ENCODE measurements at regions not wholly inside any gene's neighbourhood (a gene's known extent, or its start where the extent isn't known, plus 50 kb on each side); places are given as distances from the start of the nearest gene placed in this dataset.
"Not testable (repeated sequence)": the region's sequence is repeated elsewhere in the genome, so short reads cannot be mapped to it uniquely, and the experiment has no call there.

DNA sequence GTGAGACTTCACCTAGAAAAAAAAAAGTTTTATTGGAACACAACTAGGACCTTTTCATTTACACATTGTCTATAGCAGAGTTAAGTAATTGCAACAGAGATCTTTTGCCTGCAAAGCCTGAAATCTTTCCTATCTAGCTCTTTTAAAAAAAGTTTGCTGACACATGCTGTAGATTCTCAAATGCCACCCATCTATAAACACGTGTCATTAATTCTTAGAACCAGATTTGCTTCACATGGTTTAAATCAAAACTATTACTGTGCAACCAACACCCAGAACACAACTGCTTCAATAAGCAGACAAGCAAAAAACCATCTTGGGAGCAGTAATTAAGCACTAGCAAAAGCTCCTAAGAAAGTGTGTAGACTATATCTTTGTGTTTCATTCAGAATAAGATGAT is 55.0 kb downstream of the OXSM start:
- H3K27me3 Mint-ChIP-seq (ENCODE audit: low read depth) = peaks cover 23% of the 10 kb centered on the region
- no peak overlapping the region for H3K27ac Mint-ChIP-seq
- H3K36me3 Mint-ChIP-seq (ENCODE audit: low read depth) = no peaks in the 10 kb centered on the region
- intact Hi-C loops (cut with micrococcal nuclease) = loop anchor here (5.0 kb wide), 1 partner anchor 98 kb away; no protein-coding TSS in a partner anchor
- DNase-seq (ENCODE audit: low spot score) = no peak
- H3K9me3 Mint-ChIP-seq = no peaks in the 10 kb centered on the region
- H3K4me3 Mint-ChIP-seq (ENCODE audit: low read depth) = no peak overlapping the region
- H3K4me1 Mint-ChIP-seq (ENCODE audit: low read depth) = peaks cover 3% of the 10 kb centered on the region

DNA sequence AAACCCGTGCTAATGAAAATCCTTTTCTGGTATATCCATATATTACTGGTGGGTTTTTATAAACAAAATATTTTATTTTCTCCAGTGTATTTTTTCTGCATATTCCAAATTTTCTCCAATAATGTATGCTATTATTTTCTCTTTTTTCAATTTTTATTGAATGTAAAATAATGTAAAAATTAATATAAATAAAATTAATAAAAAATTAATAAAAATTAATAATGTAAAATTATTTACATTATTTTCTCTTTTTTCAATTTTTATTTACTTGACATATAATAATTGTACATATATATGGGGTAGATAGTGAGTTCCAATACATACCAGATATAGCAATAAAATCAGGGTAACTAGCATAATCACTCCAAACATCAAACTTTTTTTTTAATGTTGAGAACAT is 56.4 kb downstream of the OXSM start:
- peaks cover 6% of the 10 kb centered on the region for H3K4me1 Mint-ChIP-seq (ENCODE audit: low read depth)
- H3K9me3 Mint-ChIP-seq = no peaks in the 10 kb centered on the region
- intact Hi-C loops (cut with micrococcal nuclease) = loop anchor here (5.0 kb wide), 1 partner anchor 99 kb away; no protein-coding TSS in a partner anchor
- H3K36me3 Mint-ChIP-seq (ENCODE audit: low read depth) = no peaks in the 10 kb centered on the region
- no peak overlapping the region for H3K27ac Mint-ChIP-seq
- DNase-seq (ENCODE audit: low spot score) = no peak
- peaks cover 19% of the 10 kb centered on the region for H3K27me3 Mint-ChIP-seq (ENCODE audit: low read depth)
- no peak overlapping the region for H3K4me3 Mint-ChIP-seq (ENCODE audit: low read depth)

DNA sequence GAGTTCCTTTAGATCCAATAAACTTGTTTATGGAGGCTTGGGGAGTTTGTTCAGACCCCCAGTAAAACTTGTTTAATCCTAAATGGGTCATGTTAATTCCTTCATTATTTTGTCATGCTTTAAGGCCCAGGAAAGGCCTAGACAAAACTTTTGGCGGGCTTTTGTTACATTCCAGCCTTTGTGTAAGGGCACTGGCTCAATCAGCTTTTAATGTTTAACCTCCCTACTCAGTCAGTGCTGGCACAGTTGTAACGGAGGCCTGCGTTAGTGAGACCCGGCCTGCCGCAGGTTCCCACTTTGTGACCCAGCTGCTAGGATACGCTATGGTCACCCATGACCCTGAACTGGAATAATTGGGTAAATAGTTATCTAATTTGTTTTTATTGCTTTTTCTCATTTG is 59.2 kb downstream of the OXSM start:
- Mint-ChIP-seq H3K36me3 (ENCODE audit: low read depth) (no peaks in the 10 kb centered on the region), H3K27ac (no peak overlapping the region), H3K27me3 (ENCODE audit: low read depth) (peaks cover 5% of the 10 kb centered on the region), H3K4me1 (ENCODE audit: low read depth) (peaks cover 6% of the 10 kb centered on the region), H3K9me3 (no peaks in the 10 kb centered on the region), H3K4me3 (ENCODE audit: low read depth) (no peak overlapping the region)
- no peak for DNase-seq (ENCODE audit: low spot score)
- intact Hi-C loops (cut with micrococcal nuclease) = loop anchor here (5.0 kb wide), 1 partner anchor 102 kb away; no protein-coding TSS in a partner anchor

DNA sequence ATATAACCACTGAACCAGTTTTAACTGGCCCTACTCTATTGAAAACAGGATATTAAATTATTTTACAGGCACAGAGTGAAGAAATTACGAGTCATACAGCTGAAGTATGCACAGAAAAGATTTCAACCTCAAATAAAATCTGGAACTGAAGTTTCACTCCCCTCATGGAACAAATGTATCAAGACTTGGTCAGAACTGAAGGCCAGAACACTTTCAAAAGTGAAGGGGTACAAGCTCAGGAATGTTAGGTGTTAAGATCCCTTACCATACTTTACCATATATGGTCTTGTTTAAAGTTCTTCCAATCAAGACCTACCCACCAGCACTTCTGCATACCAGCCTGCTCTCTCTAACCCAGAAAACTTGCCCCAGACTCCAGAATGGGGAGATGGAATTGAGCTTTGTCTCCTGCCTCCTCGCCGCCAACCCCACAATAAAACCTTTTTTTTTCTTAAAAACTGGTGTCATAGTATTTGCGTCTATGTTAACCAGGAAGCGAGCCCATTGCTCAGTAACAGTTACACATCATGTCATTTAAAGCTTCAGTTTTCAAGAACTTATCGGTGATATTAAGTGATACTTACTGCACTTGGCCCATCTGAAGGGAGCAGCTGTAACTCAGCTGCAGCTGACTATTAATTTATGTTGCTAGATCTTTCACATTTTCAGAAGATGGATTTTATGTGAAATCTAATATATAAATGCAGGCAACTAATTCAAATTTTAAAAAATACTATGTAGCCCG is 59.9 kb downstream of the OXSM start:
- Mint-ChIP-seq H3K4me3 (ENCODE audit: low read depth) (no peak overlapping the region), H3K27ac (no peak overlapping the region), H3K9me3 (no peaks in the 10 kb centered on the region), H3K4me1 (ENCODE audit: low read depth) (peaks cover 9% of the 10 kb centered on the region), H3K27me3 (ENCODE audit: low read depth) (peaks cover 4% of the 10 kb centered on the region), H3K36me3 (ENCODE audit: low read depth) (no peaks in the 10 kb centered on the region)
- DNase-seq (ENCODE audit: low spot score) = no peak
- intact Hi-C loops (cut with micrococcal nuclease) = loop anchor here (5.0 kb wide), 1 partner anchor 103 kb away; no protein-coding TSS in a partner anchor

DNA sequence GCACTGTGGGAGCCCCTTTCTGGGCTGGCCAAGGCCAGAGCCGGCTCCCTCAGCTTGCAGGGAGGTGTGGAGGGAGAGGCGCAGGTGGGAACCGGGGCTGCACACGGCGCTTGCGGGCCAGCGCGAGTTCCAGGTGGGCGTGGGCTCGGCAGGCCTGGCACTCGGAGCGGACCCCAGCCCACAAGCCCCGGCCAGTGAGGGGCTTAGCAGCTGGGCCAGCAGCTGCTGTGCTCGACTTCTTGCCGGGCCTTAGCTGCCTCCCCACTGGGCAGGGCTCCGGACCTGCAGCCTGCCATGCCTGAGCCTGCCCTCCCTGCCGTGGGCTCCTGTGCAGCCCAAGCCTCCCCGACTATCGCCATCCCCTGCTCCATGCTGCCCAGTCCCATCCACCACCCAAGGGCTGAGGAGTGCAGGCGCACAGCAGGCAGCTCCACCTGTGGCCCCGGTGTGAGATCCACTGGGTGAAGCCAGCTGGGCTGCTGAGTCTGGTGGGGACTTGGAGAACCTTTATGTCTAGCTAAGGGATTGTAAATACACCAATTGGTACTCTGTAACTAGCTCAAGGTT is 61.9 kb downstream of the OXSM start:
- H3K27ac Mint-ChIP-seq; H3K27me3 Mint-ChIP-seq (ENCODE audit: low read depth); H3K36me3 Mint-ChIP-seq (ENCODE audit: low read depth); intact Hi-C loops (cut with micrococcal nuclease); H3K9me3 Mint-ChIP-seq; DNase-seq (ENCODE audit: low spot score); H3K4me3 Mint-ChIP-seq (ENCODE audit: low read depth): not testable (repeated sequence)
- peaks cover 13% of the 10 kb centered on the region for H3K4me1 Mint-ChIP-seq (ENCODE audit: low read depth)

DNA sequence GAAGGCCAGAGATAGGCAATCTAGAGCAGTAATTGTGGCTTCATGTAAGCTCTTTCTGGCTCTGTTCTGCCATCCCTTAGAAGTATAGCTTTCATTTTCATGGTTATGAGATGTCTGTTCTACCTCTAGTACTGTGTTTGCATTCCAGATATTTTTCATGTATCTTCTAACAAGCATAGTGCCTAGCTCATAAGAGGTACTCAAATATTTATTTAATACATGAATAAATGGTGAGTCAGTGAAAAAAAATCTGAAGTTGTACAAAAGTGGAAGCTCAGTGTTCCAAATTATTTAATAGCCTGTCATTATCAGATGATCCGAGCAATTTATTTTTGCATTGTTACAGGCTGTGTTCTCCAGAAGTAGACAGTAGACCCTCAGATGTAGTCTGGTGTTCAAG is 64.3 kb downstream of the OXSM start:
- Mint-ChIP-seq H3K27me3 (ENCODE audit: low read depth) (no peaks in the 10 kb centered on the region), H3K36me3 (ENCODE audit: low read depth) (no peaks in the 10 kb centered on the region), H3K4me3 (ENCODE audit: low read depth) (no peak overlapping the region), H3K27ac (no peak overlapping the region), H3K9me3 (no peaks in the 10 kb centered on the region), H3K4me1 (ENCODE audit: low read depth) (peaks cover 13% of the 10 kb centered on the region)
- intact Hi-C loops (cut with micrococcal nuclease) = no loop called here
- no peak for DNase-seq (ENCODE audit: low spot score)

DNA sequence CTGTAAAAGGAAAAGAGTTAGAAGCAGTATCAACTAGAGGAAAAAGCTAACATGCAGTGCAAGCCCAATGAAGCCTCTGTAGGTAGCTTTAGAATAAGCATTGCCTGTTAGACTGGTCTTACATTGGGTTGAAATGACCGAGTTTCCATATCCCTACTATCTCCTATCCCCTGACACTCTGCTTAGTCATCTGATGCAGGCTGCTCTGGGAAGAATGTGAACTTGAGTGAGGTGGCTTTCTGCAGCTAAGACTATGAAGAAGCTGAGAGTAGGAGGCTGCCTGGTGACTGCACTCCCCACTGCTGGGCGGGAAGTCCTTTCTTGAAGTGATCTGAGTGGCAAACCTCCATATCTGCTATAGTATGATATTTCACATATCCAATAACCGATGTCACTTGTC is 64.7 kb downstream of the OXSM start:
- intact Hi-C loops (cut with micrococcal nuclease) = loop anchor here (5.0 kb wide), 1 partner anchor 192 kb away; the partner anchor contains the start of gene TOP2B
- DNase-seq (ENCODE audit: low spot score) = no peak
- Mint-ChIP-seq H3K36me3 (ENCODE audit: low read depth) (no peaks in the 10 kb centered on the region), H3K27ac (no peak overlapping the region), H3K4me3 (ENCODE audit: low read depth) (no peak overlapping the region), H3K4me1 (ENCODE audit: low read depth) (peaks cover 12% of the 10 kb centered on the region), H3K27me3 (ENCODE audit: low read depth) (no peaks in the 10 kb centered on the region), H3K9me3 (no peaks in the 10 kb centered on the region)

DNA sequence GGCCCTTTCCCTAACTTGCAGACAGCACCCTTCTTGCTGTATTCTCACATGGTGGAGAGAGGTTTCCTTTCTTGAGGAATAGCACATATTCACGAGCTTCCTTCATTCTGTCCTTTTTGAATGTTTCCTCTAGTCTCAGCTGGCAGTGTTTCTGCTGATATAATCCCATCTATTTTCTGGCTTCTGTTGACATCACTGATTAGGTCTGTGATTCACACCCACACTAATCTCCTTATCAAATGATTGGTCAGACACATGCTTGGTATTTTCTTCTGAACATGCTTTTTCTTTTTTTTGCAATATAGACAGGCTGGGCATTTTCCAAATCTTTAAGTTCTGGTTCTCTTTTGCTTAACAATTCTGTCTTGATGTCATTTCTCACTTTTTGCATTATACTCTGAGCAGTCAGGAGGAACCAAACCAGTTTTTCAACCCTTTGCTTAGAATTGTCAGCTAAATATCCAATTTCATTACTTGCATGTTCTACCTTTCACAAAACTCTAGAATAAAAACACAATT is 65.4 kb downstream of the OXSM start:
- no peak for DNase-seq (ENCODE audit: low spot score)
- Mint-ChIP-seq H3K27ac (no peak overlapping the region), H3K9me3 (no peaks in the 10 kb centered on the region), H3K27me3 (ENCODE audit: low read depth) (no peaks in the 10 kb centered on the region), H3K4me1 (ENCODE audit: low read depth) (peaks cover 7% of the 10 kb centered on the region), H3K4me3 (ENCODE audit: low read depth) (no peak overlapping the region), H3K36me3 (ENCODE audit: low read depth) (no peaks in the 10 kb centered on the region)
- intact Hi-C loops (cut with micrococcal nuclease) = loop anchor here (5.0 kb wide), 1 partner anchor 193 kb away; the partner anchor contains the start of gene TOP2B

DNA sequence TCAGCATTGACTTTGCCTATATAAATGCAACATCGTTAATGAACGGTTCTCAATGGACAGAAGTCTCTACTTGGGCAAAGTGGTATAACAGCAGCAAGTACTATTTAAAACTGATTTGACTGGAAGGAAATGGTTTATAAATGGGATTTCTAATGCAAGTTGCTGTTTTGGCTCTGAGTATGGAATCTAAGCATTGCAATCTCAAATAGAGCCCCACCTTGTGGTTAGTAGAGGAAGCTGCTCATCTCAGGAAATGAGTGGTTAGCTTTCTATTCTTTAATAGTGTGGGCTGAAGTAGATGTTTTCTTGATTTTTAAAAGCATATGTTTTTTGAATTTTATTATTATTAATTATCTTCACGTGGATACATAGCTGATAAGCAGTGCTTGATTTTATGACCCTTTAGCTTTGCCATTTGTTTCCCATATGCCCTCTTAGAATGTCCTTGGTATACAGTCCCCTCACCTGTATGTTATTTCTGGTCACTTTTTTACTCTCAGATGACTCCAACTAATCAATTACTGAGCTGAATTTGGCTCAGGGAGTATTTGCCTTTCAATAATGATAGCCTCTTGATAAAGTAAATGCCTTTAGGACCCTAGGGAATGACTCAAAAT is 67.1 kb downstream of the OXSM start:
- no peak for DNase-seq (ENCODE audit: low spot score)
- Mint-ChIP-seq H3K4me1 (ENCODE audit: low read depth) (peaks cover 6% of the 10 kb centered on the region), H3K36me3 (ENCODE audit: low read depth) (no peaks in the 10 kb centered on the region), H3K27me3 (ENCODE audit: low read depth) (no peaks in the 10 kb centered on the region), H3K4me3 (ENCODE audit: low read depth) (no peak overlapping the region), H3K9me3 (no peaks in the 10 kb centered on the region), H3K27ac (no peak overlapping the region)
- intact Hi-C loops (cut with micrococcal nuclease) = loop anchor here (1.0 to 5.0 kb wide), 3 partner anchors 74 to 209 kb away; partner anchors contain the start of genes NGLY1 and TOP2B

DNA sequence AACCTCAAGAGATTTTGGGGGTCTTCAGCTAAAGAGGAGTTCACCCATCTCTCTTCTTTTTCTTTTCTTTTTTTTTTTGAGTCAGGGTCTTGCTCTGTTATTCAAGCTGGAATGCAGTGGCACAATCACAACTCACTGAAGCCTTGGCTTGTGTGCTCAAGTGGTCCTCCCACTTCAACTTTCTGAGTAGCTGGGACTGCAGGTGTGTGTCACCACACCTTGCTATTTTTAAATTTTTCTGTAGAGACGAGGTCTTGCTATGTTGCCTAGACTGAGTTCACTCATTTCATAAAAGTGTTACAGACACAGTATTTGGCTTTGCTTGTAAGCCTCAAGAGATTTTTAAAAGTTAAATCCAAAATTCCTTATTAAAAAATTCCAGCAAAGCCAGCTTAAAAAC is 71.7 kb downstream of the OXSM start:
- intact Hi-C loops (cut with micrococcal nuclease) = no loop called here
- no peaks in the 10 kb centered on the region for H3K36me3 Mint-ChIP-seq (ENCODE audit: low read depth)
- no peaks in the 10 kb centered on the region for H3K9me3 Mint-ChIP-seq
- DNase-seq (ENCODE audit: low spot score) = no peak
- H3K27ac Mint-ChIP-seq = no peak overlapping the region
- no peak overlapping the region for H3K4me3 Mint-ChIP-seq (ENCODE audit: low read depth)
- H3K27me3 Mint-ChIP-seq (ENCODE audit: low read depth) = peaks cover 6% of the 10 kb centered on the region
- H3K4me1 Mint-ChIP-seq (ENCODE audit: low read depth) = no peaks in the 10 kb centered on the region

DNA sequence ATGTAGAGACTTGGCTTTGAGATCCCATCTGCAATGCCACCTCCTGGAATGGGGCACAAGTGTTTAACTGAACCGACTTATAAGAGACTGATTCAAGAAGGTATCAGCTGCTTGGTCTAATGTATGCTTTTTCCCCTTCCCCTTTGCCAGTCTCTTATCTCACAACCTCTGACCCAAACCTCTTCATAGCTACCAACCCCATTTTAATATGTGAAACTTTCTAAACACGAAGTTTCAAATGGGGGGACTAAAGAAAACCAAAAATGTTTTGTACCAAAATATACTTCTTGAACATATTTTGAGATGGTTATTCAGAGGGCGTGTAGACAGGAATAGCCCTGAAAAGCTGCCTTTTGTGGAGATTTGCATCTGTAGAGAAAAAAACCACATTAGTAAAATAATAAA is 73.1 kb downstream of the OXSM start:
- no peak overlapping the region for H3K4me3 Mint-ChIP-seq (ENCODE audit: low read depth)
- no peaks in the 10 kb centered on the region for H3K36me3 Mint-ChIP-seq (ENCODE audit: low read depth)
- H3K4me1 Mint-ChIP-seq (ENCODE audit: low read depth) = no peaks in the 10 kb centered on the region
- peaks cover 6% of the 10 kb centered on the region for H3K27me3 Mint-ChIP-seq (ENCODE audit: low read depth)
- no peak overlapping the region for H3K27ac Mint-ChIP-seq
- no peaks in the 10 kb centered on the region for H3K9me3 Mint-ChIP-seq
- intact Hi-C loops (cut with micrococcal nuclease) = no loop called here
- DNase-seq (ENCODE audit: low spot score) = no peak

DNA sequence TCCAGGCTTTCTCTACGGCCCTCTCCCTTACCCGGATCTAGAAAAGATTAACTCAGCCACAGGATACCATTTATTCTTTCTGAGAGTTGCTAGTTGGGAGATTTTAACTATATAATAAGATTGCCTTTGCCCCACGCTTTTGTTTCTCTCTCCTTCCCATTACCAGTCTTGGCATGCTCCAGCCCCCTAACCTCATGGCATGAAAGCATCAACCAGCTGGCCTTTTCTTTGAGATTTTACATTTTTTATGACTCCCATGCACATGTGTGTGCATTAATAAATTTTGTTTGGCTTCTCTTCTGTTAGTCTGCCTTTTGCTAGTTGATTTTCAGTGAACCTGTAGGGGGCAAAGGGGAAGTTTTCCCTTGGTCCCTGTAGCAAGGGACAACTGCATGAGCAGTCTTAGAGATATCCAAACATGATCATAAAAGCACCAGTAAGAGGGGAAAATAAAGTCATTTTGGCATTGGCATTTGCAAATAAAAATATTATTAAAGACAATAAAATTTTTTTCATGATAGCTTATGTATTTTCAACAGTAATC is 73.6 kb downstream of the OXSM start:
- no peaks in the 10 kb centered on the region for H3K4me1 Mint-ChIP-seq (ENCODE audit: low read depth)
- no peak overlapping the region for H3K4me3 Mint-ChIP-seq (ENCODE audit: low read depth)
- H3K27me3 Mint-ChIP-seq (ENCODE audit: low read depth) = peaks cover 6% of the 10 kb centered on the region
- no peak for DNase-seq (ENCODE audit: low spot score)
- no peak overlapping the region for H3K27ac Mint-ChIP-seq
- intact Hi-C loops (cut with micrococcal nuclease) = no loop called here
- H3K9me3 Mint-ChIP-seq = no peaks in the 10 kb centered on the region
- no peaks in the 10 kb centered on the region for H3K36me3 Mint-ChIP-seq (ENCODE audit: low read depth)
